Spleen (tissue), 7 donors: ENCODE measurements at regions not wholly inside any gene's neighbourhood (a gene's known extent, or its start where the extent isn't known, plus 50 kb on each side); places are given as distances from the start of the nearest gene placed in this dataset.

Source experiments
- POLR2A ChIP-seq, 3 donors: fragments of 450-650 bp; IDR thresholded peaks; one replicate each; pipeline ENCODE4 v1.5.1; 2017; ENCODE audit warnings: antibody characterized with exemption in 3 of 3, mild to moderate bottlenecking in 1 of 3
- POLR2AphosphoS5 ChIP-seq, 3 donors: sonication (generic); formaldehyde crosslinking; IDR thresholded peaks; one replicate each; pipeline ENCODE4 v1.5.1; 2017; ENCODE audit warnings: antibody characterized with exemption in 3 of 3
- TF ChIP-seq, protein P1 (sequence below), 11 experiments: fragments of 200-600 bp in 7 of 11; fragments of 450-650 bp in 4 of 11; sonication (generic) in 4 of 11; IDR thresholded peaks in 8 of 11; conservative IDR thresholded peaks in 3 of 11; 1 replicate in 7 of 11; 2 replicates in 4 of 11; pipeline versions ENCODE4 v1.4.0 to v1.8.0; 2016 to 2021; ENCODE audit warnings: antibody characterized with exemption in 11 of 11, inconsistent platforms in 4 of 11, mild to moderate bottlenecking in 1 of 11
- donor health status: DM: no; HTN: no; CAD: no; lungs with moderate emphysema.
- donor health status: DM: no; HTN: no; CAD: no.
- donor health status: DM: no; HTN: no; CAD: no.

- TF ChIP-seq, protein P1, sequence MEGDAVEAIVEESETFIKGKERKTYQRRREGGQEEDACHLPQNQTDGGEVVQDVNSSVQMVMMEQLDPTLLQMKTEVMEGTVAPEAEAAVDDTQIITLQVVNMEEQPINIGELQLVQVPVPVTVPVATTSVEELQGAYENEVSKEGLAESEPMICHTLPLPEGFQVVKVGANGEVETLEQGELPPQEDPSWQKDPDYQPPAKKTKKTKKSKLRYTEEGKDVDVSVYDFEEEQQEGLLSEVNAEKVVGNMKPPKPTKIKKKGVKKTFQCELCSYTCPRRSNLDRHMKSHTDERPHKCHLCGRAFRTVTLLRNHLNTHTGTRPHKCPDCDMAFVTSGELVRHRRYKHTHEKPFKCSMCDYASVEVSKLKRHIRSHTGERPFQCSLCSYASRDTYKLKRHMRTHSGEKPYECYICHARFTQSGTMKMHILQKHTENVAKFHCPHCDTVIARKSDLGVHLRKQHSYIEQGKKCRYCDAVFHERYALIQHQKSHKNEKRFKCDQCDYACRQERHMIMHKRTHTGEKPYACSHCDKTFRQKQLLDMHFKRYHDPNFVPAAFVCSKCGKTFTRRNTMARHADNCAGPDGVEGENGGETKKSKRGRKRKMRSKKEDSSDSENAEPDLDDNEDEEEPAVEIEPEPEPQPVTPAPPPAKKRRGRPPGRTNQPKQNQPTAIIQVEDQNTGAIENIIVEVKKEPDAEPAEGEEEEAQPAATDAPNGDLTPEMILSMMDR (IDR thresholded peaks at IDR 0.05 in 8 of 11, conservative IDR thresholded peaks at IDR 0.05 in 3 of 11), result no peak
- TF ChIP-seq POLR2A (IDR thresholded peaks at IDR 0.05), result no peak
- no peak for TF ChIP-seq POLR2AphosphoS5 (IDR thresholded peaks at IDR 0.05)
Measured at GRCh38 chr5:53335115-53335514, 145.3 kb upstream of the FST start.
